Esophagus squamous epithelium (tissue), 4 donors: ENCODE measurements at regions not wholly inside any gene's neighbourhood (a gene's known extent, or its start where the extent isn't known, plus 50 kb on each side); places are given as distances from the start of the nearest gene placed in this dataset.

ENCODE experiments used
- POLR2A ChIP-seq, 4 donors: fragments of 450-650 bp; IDR thresholded peaks; one replicate each; pipeline ENCODE4 v1.6.1; 2017; ENCODE audit warnings: antibody characterized with exemption in 4 of 4, mild to moderate bottlenecking in 4 of 4, moderate library complexity in 3 of 4
- TF ChIP-seq, protein P1 (sequence below), 6 experiments: fragments of 450-650 bp in 4 of 6; fragments of 200-600 bp in 2 of 6; sonication (generic) in 2 of 6; IDR thresholded peaks; one replicate each; pipeline ENCODE4 v1.5.1; 2016 to 2019; ENCODE audit warnings: antibody characterized with exemption in 6 of 6, mild to moderate bottlenecking in 4 of 6, moderate library complexity in 4 of 6

DNA sequence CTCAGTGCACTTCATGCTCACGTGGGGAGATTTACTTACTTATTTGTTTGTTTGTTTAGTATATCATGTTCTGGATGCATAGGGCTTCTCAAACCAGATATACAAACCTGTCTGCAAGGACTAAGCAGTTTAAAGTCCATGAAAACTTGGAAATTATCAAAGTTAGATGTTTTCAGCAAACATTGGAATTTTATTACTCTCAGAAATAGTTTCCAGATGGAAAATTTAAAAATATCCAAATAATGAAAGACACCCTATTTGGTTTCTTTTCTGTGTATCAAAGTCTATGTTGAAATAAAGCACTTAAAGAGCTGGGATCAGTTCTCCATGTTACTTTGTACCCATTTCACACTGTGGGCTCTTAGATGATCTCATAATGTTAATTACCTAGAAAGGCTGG, 312.1 kb downstream of the PPP1R2C start:
- TF ChIP-seq, protein P1, sequence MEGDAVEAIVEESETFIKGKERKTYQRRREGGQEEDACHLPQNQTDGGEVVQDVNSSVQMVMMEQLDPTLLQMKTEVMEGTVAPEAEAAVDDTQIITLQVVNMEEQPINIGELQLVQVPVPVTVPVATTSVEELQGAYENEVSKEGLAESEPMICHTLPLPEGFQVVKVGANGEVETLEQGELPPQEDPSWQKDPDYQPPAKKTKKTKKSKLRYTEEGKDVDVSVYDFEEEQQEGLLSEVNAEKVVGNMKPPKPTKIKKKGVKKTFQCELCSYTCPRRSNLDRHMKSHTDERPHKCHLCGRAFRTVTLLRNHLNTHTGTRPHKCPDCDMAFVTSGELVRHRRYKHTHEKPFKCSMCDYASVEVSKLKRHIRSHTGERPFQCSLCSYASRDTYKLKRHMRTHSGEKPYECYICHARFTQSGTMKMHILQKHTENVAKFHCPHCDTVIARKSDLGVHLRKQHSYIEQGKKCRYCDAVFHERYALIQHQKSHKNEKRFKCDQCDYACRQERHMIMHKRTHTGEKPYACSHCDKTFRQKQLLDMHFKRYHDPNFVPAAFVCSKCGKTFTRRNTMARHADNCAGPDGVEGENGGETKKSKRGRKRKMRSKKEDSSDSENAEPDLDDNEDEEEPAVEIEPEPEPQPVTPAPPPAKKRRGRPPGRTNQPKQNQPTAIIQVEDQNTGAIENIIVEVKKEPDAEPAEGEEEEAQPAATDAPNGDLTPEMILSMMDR (IDR thresholded peaks at IDR 0.05), result no peak
- TF ChIP-seq POLR2A (IDR thresholded peaks at IDR 0.05), result no peak
